Body of pancreas (tissue), 4 donors: ENCODE measurements at regions not wholly inside any gene's neighbourhood (a gene's known extent, or its start where the extent isn't known, plus 50 kb on each side); places are given as distances from the start of the nearest gene placed in this dataset.

Source experiments
- CTCF ChIP-seq, 7 experiments: fragments of 450-650 bp in 4 of 7; fragments of 200-600 bp in 3 of 7; sonication (generic) in 3 of 7; IDR thresholded peaks; one replicate each; pipeline ENCODE4 v1.5.1; 2016 to 2019; ENCODE audit warnings: antibody characterized with exemption in 7 of 7
- POLR2A ChIP-seq, 3 donors: fragments of 450-650 bp; IDR thresholded peaks; one replicate each; pipeline ENCODE4 v1.6.1; 2016; ENCODE audit warnings: antibody characterized with exemption in 3 of 3, mild to moderate bottlenecking in 2 of 3

GRCh38 chr6:157760137-157760536 lies 62.9 kb upstream of the SNX9 start:
- no peak for TF ChIP-seq POLR2A (IDR thresholded peaks at IDR 0.05)
- TF ChIP-seq CTCF (IDR thresholded peaks at IDR 0.05) = no peak
